SK-N-SH treated with all-trans-retinoic acid at 6 μM for 48 hours (cell line): ENCODE measurements at regions not wholly inside any gene's neighbourhood (a gene's known extent, or its start where the extent isn't known, plus 50 kb on each side); places are given as distances from the start of the nearest gene placed in this dataset.

Source experiments
- BACH2 ChIP-seq: fragments of 250-450 bp; sonication (Bioruptor Pico); IDR thresholded peaks from 2 replicates; pipeline ENCODE4 v1.9.0; 2021; ENCODE audit warnings: mild to moderate bottlenecking, borderline replicate concordance
- CSRNP3 ChIP-seq: fragments of 250-450 bp; sonication (Bioruptor Pico); IDR thresholded peaks from 2 replicates; pipeline ENCODE4 v1.5.1; 2021; ENCODE audit warnings: mild to moderate bottlenecking, moderate library complexity
- TSHZ2 ChIP-seq: fragments of 250-450 bp; sonication (Bioruptor Pico); IDR thresholded peaks from 2 replicates; pipeline ENCODE4 v1.5.0; 2020; ENCODE audit warnings: mild to moderate bottlenecking, moderate library complexity
- ZFP3 ChIP-seq: fragments of 250-450 bp; sonication (Bioruptor Pico); IDR thresholded peaks from 2 replicates; pipeline ENCODE4 v1.5.0; 2020; ENCODE audit warnings: mild to moderate bottlenecking, moderate library complexity
- TF ChIP-seq, protein P1 (sequence below): fragments of 250-450 bp; sonication (Bioruptor Pico); IDR thresholded peaks from 2 replicates; pipeline ENCODE4 v1.8.0; 2020; ENCODE audit warnings: mild to moderate bottlenecking, moderate library complexity, borderline replicate concordance
- TF ChIP-seq, protein P2 (sequence below): fragments of 250-450 bp; sonication (Bioruptor Pico); IDR thresholded peaks from 2 replicates; pipeline ENCODE4 v1.5.1; 2020; ENCODE audit warnings: low read depth, mild to moderate bottlenecking, moderate library complexity

DNA sequence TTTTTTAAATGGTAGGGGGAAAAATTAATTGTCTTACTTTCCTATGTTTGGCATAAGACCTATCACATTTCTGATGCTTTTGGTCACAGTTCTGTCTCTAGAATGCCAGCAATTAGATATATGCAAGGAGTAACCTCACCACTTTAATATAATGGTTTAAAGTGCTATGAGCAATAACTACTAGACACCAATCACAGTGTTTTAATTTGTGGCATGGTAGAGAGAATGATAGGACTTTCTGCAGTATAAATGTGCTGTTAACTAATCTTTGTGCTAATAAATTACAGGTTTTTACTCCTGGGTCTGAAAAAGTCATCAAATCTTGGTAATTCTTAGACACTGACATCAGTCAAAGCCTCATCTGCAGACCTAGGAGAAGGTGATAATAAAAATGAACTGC lies 2110.3 kb downstream of the NCAM2 start:
- TF ChIP-seq, protein P1, sequence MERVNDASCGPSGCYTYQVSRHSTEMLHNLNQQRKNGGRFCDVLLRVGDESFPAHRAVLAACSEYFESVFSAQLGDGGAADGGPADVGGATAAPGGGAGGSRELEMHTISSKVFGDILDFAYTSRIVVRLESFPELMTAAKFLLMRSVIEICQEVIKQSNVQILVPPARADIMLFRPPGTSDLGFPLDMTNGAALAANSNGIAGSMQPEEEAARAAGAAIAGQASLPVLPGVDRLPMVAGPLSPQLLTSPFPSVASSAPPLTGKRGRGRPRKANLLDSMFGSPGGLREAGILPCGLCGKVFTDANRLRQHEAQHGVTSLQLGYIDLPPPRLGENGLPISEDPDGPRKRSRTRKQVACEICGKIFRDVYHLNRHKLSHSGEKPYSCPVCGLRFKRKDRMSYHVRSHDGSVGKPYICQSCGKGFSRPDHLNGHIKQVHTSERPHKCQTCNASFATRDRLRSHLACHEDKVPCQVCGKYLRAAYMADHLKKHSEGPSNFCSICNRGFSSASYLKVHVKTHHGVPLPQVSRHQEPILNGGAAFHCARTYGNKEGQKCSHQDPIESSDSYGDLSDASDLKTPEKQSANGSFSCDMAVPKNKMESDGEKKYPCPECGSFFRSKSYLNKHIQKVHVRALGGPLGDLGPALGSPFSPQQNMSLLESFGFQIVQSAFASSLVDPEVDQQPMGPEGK: no peak
- no peak for TF ChIP-seq CSRNP3 (CRISPR knock-in tag)
- TF ChIP-seq, protein P2, sequence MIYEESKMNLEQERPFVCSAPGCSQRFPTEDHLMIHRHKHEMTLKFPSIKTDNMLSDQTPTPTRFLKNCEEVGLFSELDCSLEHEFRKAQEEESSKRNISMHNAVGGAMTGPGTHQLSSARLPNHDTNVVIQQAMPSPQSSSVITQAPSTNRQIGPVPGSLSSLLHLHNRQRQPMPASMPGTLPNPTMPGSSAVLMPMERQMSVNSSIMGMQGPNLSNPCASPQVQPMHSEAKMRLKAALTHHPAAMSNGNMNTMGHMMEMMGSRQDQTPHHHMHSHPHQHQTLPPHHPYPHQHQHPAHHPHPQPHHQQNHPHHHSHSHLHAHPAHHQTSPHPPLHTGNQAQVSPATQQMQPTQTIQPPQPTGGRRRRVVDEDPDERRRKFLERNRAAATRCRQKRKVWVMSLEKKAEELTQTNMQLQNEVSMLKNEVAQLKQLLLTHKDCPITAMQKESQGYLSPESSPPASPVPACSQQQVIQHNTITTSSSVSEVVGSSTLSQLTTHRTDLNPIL (CRISPR knock-in tag): no peak
- no peak for TF ChIP-seq ZFP3 (CRISPR knock-in tag)
- TF ChIP-seq BACH2 (CRISPR knock-in tag): no peak
- no peak for TF ChIP-seq TSHZ2 (CRISPR knock-in tag)
